AG09309 (cell line): ENCODE measurements at regions not wholly inside any gene's neighbourhood (a gene's known extent, or its start where the extent isn't known, plus 50 kb on each side); places are given as distances from the start of the nearest gene placed in this dataset.
"Not testable (repeated sequence)": the region's sequence is repeated elsewhere in the genome, so short reads cannot be mapped to it uniquely, and the experiment has no call there.

Experiments
- DNase-seq: peaks from one replicate; pipeline ENCODE4 v3.0.0-alpha.2; 2010; ENCODE audit warnings: low read depth
- H3K4me3 ChIP-seq: 2 replicates; pipeline ENCODE4 v1.5.1; 2011; ENCODE audit warnings: mild to moderate bottlenecking, low read depth, low read length, moderate library complexity; ENCODE audit not compliant: control insufficient read depth

- not testable (repeated sequence) for DNase-seq, H3K4me3 ChIP-seq
Observed at GRCh38 chr16:29060022-29060810, 75.4 kb downstream of the LAT start.

DNA sequence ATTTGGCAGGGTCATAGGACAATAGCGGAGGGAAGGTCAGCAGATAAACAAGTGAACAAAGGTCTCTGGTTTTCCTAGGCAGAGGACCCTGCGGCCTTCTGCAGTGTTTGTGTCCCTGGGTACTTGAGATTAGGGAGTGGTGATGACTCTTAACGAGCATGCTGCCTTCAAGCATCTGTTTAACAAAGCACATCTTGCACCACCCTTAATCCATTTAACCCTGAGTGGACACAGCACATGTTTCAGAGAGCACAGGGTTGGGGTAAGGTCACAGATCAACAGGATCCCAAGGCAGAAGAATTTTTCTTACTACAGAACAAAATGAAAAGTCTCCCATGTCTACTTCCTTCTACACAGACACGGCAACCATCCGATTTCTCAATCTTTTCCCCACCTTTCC lies 74.7 kb downstream of the LAT start:
- not testable (repeated sequence) for DNase-seq, H3K4me3 ChIP-seq
